GM18907 (cell line): ENCODE measurements at regions not wholly inside any gene's neighbourhood (a gene's known extent, or its start where the extent isn't known, plus 50 kb on each side); places are given as distances from the start of the nearest gene placed in this dataset.
"Not testable (repeated sequence)": the region's sequence is repeated elsewhere in the genome, so short reads cannot be mapped to it uniquely, and the experiment has no call there.

Source experiments
- ATAC-seq: cut with Tn5 transposase; IDR thresholded peaks from one replicate; pipeline ENCODE4 v1.9.1; 2021; ENCODE audit warnings: mild to moderate bottlenecking, moderate library complexity; ENCODE audit not compliant: unreplicated experiment

DNA sequence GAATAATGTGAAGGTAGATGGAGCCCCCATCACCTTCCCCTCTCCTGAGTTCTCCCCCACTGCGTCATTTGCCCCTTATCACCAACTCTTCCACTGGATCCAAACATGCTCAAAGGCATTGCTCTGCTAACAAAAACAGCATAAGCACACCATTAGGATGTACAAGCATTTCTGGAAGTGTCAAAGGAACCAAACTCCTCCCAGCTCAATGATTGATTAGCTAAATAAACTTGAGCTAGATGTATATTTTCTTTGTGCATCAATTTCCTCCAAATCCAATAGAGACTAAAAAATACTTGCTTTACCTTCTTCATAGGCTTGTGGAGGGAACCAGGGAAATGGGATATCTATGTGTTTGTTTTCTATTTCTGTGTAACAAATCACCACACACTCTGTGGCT is 248.4 kb upstream of the JARID2 start:
- no peak for ATAC-seq

DNA sequence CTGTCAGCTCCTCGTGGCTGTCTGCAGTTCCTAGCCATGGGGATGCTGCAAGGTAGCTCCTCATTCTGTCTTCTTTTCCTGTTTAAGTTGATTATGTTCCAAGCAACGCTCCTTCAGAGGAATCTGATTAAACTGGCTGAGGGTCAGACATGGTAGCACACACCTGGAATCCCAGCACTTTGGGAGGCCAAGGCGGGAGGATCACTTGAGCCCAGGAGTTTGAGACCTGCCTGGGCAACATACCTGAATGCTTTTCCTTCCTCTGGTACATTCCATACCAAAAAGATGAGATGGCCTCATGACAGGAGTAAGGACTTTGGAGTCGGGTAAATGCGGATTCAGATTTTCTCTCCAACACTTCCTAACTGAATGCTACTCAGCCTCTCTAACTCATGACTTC is 246.8 kb upstream of the JARID2 start:
- ATAC-seq, result no peak

DNA sequence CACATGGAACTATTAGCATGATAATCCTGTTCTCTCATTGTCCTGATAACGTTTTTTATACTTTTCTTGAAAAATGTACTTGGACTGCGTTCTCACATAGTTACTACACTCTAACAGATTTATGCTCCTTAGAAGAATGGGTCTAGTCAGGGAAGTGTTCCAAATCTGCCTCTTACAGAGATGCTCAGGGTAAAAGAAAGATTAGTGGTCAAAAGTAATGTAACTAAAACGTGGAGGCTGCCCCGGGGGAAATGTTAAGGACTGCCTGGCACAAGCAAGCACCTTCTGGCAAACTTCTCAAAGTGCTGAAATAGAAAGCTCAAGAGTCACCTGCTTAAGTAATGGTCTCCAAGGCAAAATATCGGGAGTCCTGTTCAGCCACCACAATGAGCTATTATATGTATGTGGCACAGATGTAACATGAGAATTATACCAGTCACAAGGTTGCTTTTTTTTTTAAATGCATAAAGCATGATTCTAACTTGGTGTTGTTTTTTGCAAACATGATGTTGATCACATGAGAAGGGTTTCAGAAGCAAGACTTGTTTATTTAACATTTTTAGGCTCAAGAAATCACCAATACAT is 244.5 kb upstream of the JARID2 start:
- ATAC-seq, result no peak

DNA sequence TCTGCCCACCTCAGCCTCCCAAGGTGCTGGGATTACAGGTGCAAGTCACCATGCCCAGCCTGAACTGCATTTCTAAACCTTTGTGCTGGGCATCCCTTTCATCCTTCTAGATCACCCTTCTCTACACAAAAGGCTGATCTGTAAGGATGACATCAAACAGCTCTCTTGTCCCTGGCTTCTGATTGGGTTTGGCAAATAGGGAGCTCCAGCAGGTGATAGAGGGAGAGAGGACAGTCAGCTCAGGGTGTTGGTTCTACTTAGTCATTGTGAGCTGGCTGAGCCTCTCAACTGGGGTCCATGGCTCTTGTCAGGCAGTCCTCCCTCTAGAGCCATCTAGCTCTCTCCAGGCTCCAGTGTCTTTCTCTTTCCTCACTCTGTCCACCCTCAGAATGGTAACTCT is 237.6 kb upstream of the JARID2 start:
- ATAC-seq, result no peak

DNA sequence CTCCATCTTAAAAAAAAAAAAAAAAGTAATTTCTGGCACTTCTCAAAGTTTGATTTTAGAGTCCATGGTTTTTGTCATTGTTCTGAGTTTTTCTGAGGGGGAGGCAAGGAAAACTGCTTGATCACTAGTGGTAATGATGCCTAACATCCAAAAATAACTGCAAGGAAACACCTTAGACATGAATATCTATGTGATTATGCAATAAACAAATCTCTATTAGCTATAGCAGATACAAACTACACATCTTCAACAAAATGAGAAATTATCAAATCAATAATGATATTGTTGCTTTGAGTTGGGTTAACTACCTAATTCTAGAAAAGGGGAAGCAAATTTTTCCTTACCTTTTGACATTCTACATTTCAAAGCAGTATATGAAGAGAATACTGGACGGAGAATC is 230.9 kb upstream of the JARID2 start:
- ATAC-seq, result no peak

DNA sequence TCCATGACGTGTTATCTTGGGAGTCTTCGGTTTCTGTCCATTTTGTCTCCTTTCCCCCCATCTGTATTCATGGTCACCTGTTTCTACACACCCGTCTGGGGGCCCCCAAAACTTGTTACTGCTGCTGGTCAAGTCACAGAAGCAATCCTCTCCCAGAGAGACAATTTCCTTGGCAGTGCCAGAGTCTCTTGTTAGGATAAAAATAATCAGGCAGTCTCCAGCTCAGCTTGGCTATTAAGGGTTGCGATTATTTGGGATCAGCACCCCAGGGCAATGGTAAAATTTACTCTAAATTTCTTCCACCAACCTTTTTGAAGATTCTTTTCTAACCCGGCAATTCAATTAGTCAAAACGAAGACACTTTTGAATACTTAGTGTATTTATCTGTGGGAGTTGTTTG is 229.1 kb upstream of the JARID2 start:
- no peak for ATAC-seq

DNA sequence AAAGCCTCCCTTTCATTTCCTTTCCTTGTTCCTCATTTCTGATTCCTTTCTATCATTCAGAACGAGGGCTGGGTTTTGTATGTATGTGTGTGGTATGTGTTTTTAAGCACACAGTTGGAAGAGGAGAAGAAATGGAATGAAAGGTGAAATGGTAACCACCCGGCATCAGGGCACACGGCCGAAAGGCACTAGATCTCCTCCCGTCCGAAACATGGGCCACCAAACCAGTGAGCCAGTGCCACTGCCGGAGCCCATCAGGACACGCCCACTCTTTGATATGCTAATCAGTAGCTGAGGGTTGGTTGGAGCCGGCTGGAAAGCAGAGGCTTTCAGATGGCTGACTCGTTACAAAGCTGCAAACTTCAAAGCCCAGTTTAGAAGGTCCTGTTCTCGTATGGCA is 228.6 kb upstream of the JARID2 start:
- no peak for ATAC-seq

DNA sequence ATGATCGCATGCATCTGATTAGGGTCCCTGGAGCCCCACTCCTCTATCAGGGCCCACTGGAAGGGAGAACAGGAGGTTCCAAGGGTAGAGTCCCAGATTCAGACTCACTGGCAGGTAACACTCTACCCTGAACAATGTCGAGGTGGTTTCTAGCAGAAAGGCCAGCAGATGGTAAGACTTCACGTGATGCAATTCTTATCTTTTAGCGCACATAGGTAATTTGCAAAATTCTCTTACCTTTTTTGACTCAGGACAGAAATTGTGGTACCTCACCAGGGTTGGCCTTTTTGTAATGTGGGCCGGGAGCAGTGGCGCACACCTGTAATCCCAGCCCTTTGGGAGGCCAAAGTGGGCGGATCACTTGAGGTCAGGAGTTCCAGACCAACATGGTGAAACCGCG is 228.1 kb upstream of the JARID2 start:
- ATAC-seq, result no peak

DNA sequence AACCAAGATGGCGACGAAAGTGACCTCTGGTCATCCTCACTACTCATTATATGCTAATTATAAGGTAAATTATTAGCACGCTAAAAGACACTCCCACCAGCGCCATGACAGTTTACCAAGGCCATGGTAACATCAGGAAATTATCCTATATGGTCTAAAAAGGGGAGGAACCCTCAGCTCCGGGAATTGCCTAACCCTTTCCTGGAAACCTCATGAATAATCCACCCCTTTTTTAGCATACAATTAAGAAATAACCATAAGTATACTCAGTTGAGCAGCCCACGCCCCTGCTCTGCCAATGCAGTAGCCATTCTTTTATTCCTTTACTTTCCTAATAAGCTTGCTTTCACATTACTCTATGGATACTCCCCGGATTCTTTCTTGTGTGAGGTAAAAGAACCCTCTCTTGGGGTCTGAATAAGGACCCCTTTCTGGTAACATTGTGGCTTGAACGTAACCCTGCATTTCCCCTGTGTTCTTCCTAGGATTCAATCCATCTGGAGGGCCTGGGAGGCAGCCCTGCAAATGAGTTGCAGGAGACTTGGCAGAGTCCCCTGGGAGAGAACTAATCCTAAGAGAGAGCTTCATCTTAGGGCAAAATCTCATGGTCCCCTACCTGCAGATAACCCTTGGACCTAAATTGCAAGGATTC is 225.6 kb upstream of the JARID2 start:
- ATAC-seq, result no peak

DNA sequence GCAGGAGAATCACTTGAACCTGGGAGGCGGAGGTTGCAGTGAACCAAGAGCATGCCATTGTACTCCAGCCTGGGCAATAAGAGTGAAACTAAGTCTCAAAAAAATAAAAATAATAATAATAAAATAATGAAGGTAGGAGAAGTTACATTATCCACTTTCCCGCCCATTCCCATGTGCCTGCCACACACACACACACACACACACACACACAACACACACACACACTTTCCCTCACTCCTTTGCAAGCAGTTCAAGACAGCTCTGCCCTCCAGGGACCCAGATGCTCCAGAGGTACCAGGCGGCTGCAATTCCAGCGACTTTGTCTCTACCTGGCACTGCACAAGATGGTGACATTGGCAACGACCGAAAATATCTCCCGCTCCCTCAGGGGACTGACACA is 224.8 kb upstream of the JARID2 start:
- ATAC-seq, result no peak

DNA sequence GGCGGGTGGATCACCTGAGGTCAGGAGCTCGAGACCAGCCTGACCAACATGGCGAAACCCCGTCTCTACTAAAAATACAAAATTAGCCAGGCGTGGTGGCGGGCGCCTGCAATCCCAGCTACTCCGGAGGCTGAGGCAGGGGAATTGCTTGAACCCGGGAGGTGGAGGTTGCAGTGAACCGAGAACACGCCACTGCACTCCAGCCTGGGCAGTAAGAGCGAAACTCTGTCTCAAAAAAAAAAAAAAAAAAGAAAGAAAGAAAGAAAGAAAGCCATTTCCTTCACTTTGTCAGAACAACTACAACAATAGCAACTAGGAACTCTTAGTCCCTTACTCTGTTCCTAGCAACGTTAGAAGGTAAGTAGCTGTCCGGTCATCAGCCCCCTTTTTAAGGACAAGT is 222.9 kb upstream of the JARID2 start:
- ATAC-seq, result not testable (repeated sequence)

DNA sequence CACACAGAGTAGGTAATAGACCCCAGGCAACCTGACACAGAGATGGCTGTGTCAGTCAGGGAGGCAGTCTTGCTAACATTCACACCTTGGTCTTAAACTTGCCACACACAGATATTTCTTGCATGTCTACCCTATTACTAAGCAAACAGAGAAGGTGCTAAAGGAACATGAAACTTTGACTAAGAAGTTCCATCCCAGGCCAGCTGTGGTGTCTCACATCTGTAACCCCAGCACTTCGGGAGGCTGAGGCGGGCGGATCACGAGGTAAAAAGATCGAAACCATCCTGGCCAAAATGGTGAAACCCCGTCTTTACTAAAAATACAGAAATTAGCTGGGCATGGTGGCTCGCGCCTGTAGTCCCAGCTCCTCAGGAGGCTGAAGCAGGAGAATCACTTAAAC is 222.4 kb upstream of the JARID2 start:
- ATAC-seq, result peak; percentile 95

DNA sequence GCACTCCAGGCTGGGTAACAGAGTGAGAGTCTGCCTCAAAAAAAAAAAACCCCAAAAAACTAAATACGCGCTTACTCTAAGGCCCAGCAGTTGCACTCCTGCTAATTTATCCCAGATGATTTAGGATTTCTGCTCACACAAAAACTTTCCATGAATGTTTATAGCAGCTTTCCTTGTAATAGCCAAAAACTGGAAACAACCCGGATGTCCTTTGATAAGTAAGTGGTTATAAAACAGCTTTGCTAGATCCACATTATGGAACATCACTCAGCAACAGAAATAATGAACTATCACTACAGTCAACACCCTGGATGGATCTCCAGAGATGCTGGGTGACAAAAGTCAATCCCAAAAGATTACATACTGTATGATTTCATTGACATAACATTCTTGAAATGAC is 220.4 kb upstream of the JARID2 start:
- ATAC-seq, result no peak

DNA sequence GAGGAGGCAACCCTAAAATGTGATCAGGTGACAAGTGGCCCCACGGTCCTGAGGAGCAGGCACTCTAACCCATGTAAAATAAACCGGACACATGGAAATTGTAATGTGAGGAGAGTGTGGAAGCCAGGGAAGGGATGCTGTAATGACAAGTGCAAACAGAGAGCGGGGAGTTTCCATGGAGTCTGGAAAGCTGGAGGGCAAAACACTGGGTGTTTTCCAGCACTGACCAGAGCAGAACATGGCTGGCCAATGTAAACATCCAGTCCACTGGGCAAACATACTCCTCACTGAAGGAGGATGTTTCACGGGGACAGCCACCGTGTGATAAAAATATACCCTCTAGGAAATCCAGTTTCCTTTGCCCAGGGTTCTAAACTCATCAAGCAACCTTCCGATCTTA is 219.0 kb upstream of the JARID2 start:
- no peak for ATAC-seq

DNA sequence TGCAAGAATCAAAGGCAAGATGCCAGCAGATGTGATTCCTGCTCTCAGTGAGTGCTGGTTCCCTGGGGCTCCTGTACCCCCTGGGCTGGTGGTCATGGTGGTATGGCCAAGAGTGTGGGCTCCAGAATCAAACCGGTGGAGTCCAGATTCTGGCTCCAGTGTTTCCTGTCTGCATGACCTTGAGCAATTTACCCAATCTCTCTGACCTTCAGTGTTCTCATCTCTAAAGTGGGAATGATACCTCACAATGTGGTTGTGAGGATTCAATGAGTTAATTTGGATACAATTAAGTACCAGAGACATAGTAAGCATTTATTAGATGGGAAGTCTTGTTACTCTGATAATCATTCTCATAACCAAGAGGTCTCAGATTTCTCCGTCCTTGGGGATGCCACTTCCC is 218.4 kb upstream of the JARID2 start:
- ATAC-seq, result no peak

DNA sequence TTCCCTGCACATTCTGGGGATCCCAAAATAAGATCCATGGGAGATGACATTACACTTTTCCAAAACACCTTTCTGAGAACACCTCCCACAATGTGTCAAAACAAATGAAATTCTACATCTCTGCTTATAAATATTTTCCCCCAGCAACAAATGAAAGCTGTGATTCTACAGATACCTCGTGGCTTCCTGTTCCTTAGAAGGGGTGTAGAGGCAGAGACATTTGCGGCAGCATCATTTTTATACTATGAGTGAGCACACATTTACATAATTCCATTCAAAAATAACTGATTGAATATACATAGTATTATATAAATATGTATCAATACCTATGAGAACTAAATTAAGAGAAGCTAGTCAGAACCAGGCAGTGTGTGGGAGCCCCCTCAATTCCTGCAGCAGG is 213.9 kb upstream of the JARID2 start:
- ATAC-seq, result no peak

DNA sequence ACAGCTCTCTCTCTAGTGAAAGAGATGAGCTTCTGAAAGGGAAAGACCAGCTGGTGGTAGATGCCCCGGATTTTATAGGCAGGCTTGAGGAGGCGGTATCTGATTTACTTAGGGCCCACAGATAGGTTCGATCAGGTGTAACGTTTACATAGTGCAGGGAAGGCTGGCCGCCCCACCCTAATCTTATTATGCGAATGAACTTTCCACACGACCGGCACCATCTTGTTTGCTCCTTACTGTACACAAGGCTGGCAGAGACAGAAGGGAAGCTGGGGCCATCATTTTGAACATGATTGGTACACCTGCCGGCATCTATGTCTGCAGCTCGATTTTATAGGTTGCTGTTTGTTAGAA is 212.0 kb upstream of the JARID2 start:
- no peak for ATAC-seq

DNA sequence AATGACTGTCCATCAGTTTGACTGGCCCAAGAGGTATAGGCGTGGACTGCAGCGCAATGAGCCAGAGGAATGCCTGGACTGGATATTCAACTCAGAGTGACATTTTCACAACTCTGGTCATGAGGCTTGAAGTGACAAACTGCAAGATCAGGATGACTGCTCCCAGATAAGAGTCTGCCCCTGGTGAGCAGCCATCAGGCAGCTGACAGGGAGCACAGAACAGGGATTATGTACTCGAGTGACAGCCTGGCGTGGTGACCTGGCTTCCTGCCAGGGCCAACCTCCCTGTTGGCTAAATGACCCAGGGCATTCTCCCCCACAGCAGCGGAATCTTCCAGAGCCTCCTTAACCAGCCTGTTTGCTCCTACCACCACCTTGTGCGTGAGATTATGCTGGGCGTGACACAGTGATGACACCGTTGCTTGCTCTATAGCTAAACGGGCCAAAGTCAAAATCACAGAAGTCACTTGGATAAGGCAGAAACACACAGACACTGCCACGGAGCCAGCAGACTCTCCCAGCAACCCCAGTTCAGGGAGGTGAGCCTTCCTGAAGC is 209.1 kb upstream of the JARID2 start:
- no peak for ATAC-seq

DNA sequence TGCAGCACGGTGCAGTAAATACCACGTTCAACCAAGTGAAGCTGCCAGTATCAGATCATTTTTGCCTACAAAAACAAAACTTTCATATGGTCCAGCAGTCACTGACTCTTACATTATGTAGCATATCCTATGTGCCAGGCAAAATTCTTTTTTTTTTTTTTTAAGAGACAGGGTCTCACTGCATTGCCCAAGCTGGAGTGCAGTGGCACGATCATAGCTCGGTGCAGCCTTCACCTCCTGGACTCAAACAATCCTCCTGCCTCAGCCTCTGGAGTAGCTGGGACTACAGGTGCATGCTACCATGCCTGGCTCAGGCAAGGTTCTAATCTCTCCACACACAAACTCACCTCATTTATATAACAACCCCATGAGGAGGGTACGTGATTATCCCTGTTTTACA is 208.6 kb upstream of the JARID2 start:
- ATAC-seq, result no peak

DNA sequence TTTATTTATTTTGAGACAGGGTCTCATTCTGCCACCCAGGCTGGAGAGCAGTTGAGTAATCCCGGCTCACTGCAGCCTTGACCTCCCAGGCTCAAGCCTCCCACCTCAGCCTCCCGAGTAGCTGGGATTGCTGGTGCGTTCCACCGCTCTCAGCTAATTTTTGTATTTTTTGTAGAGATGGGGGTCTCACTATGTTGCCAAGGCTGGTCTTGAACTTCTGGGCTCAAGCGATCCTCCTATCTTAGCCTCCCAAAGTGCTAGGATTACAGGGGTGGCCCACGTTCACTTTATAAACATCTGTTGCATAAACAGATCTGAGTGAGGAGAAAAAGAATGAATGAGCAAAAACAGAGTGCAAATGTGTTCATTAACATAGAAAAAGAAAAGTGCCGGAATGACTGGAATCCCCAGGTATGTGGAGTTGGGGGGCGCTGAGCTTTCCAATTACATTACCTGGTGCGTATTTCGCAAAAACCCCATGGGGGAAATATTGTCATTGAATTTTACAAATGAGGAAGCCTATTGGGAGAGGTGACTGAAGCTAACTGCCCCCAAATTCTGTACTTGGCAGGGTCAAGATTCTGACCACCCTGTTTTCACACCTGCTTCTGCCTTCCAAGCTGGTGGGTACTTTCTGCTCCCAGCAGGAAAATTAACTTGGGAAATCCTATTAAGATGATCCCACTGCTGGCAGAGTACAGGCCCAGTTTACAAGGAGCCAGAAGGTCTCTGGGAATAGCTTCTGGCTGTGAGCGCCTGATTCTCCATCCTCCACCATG is 207.7 kb upstream of the JARID2 start:
- no peak for ATAC-seq

DNA sequence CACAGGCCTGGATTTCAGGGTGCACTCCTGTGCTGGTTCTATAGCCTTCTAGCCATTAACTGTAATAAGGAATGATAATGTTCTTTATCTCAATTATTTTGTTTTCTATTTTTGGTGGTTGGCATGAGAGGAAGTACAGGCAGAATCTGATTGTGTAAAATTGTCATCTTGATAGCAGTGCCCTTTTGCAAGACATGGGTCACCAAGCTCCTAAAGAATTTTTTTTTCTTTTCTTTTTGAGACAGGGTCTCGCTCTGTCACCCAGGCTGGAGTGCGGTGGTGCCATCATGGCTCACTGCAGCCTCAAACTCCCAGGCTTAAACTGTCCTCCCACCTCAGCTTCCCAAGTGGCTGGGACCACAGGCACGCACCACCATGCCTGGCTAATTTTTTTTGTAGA is 206.7 kb upstream of the JARID2 start:
- no peak for ATAC-seq

DNA sequence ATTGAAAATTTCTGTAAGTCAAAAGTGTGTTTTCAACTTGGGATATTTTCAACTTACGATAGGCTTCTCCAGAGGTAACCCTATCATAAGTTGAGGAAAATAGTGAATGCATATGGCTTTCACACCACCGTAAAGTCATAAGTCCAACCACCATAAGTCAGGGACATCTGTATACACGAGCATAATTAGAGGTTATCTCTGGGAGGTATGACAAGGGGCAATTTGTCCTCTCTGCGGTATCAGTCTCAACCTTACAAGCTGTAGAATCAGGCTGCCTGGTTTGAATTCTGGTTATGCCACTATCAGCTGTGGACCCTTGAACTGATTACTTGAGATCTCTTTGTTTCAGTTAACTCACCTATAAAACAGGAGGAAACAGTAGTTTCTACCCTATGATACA is 202.9 kb upstream of the JARID2 start:
- no peak for ATAC-seq
